Activated CD4-positive, alpha-beta T cell treated with anti-CD3 and anti-CD28 coated beads for 48 hours (primary cell): ENCODE measurements at regions not wholly inside any gene's neighbourhood (a gene's known extent, or its start where the extent isn't known, plus 50 kb on each side); places are given as distances from the start of the nearest gene placed in this dataset.
"Not testable (repeated sequence)": the region's sequence is repeated elsewhere in the genome, so short reads cannot be mapped to it uniquely, and the experiment has no call there.

Experiments
- DNase-seq: peaks from one replicate; pipeline ENCODE4 v3.0.0-alpha.2; 2020

GRCh38 chr3:30452446-30452845 lies 154.0 kb upstream of the TGFBR2 start:
- DNase-seq: no peak

GRCh38 chr3:30453360-30454039 lies 152.9 kb upstream of the TGFBR2 start:
- no peak for DNase-seq

- no peak for DNase-seq
These were observed 151.8 kb upstream of the TGFBR2 start for GRCh38 chr3:30454636-30455035.

GRCh38 chr3:30455112-30455511 lies 151.3 kb upstream of the TGFBR2 start:
- DNase-seq: not testable (repeated sequence)

GRCh38 chr3:30455840-30456239 lies 150.6 kb upstream of the TGFBR2 start:
- no peak for DNase-seq

- DNase-seq: no peak
These were observed 150.1 kb upstream of the TGFBR2 start for GRCh38 chr3:30456264-30456663.

GRCh38 chr3:30457081-30457480 lies 149.3 kb upstream of the TGFBR2 start:
- no peak for DNase-seq

GRCh38 chr3:30457726-30458125 lies 148.7 kb upstream of the TGFBR2 start:
- no peak for DNase-seq

GRCh38 chr3:30458376-30459171 lies 147.8 kb upstream of the TGFBR2 start:
- DNase-seq: no peak

GRCh38 chr3:30461311-30461710 lies 145.1 kb upstream of the TGFBR2 start:
- DNase-seq: no peak

GRCh38 chr3:30462721-30463470 lies 143.5 kb upstream of the TGFBR2 start:
- no peak for DNase-seq

GRCh38 chr3:30464381-30464780 lies 142.0 kb upstream of the TGFBR2 start:
- no peak for DNase-seq

GRCh38 chr3:30465454-30465853 lies 140.9 kb upstream of the TGFBR2 start:
- DNase-seq: no peak

GRCh38 chr3:30467596-30468238 lies 138.7 kb upstream of the TGFBR2 start:
- no peak for DNase-seq

- no peak for DNase-seq
These were observed 137.3 kb upstream of the TGFBR2 start for GRCh38 chr3:30469133-30469532.

GRCh38 chr3:30470496-30470895 lies 135.9 kb upstream of the TGFBR2 start:
- DNase-seq: no peak

- no peak for DNase-seq
These were observed 135.3 kb upstream of the TGFBR2 start for GRCh38 chr3:30471066-30471465.

- DNase-seq: no peak
These were observed 134.5 kb upstream of the TGFBR2 start for GRCh38 chr3:30471796-30472489.

GRCh38 chr3:30473374-30474051 lies 132.9 kb upstream of the TGFBR2 start:
- no peak for DNase-seq

GRCh38 chr3:30474371-30474770 lies 132.0 kb upstream of the TGFBR2 start:
- DNase-seq: no peak

- peak; percentile 39 for DNase-seq
These were observed 131.2 kb upstream of the TGFBR2 start for GRCh38 chr3:30475038-30475808.
